Right cardiac atrium (tissue), 5 donors: ENCODE measurements at regions not wholly inside any gene's neighbourhood (a gene's known extent, or its start where the extent isn't known, plus 50 kb on each side); places are given as distances from the start of the nearest gene placed in this dataset.
"Not testable (repeated sequence)": the region's sequence is repeated elsewhere in the genome, so short reads cannot be mapped to it uniquely, and the experiment has no call there.

Experiments used
- ATAC-seq, 2 donors: fragments of 200-7000 bp; cut with Tn5 transposase; one replicate each; pipeline versions ENCODE4 v1.8.0 to v1.9.1; 2020; ENCODE audit warnings: moderate library complexity in 2 of 2, mild to moderate bottlenecking in 1 of 2
- DNase-seq, 3 donors: peaks; one replicate each; pipeline ENCODE4 v3.0.0-alpha.2; 2020
- H3K27ac ChIP-seq: one replicate; pipeline ENCODE4 v1.5.1; 2013; ENCODE audit warnings: mild to moderate bottlenecking, low read length, control low read depth, moderate library complexity
- H3K27me3 ChIP-seq: one replicate; pipeline ENCODE4 v1.6.1; 2013; ENCODE audit not compliant: control insufficient read depth, insufficient read depth
- H3K4me1 ChIP-seq: one replicate; pipeline ENCODE4 v1.6.1; 2013; ENCODE audit warnings: low read length; ENCODE audit not compliant: control insufficient read depth, insufficient read depth
- H3K4me3 ChIP-seq: one replicate; pipeline ENCODE4 v1.5.1; 2013; ENCODE audit warnings: low read length, control low read depth
- H3K9me3 ChIP-seq: one replicate; pipeline ENCODE4 v1.6.1; 2013; ENCODE audit warnings: low read length; ENCODE audit not compliant: control insufficient read depth
- WGBS: extraction: QIAGEN DNeasy Blood & Tissue Kit; methylation state at CpG from one replicate; pipeline ENCODE4 v1.1.7; 2013; 5-methylcytosine and 5-hydroxymethylcytosine counted together
- intact Hi-C, 4 donors: fragments of 100-400 bp; cut with DNase I; formaldehyde crosslinking; loops; one replicate each; pipeline versions ENCODE4 v1.11.0 to v1.14.0; 2022 to 2023
- donor health status: healthy with polysubstance abuse.
- donor health status: DM: no; HTN: yes; CAD: no.
- donor health status: DM: no; HTN: no; CAD: no.
- donor health status: DM: no; HTN: yes; CAD: no; lungs with severe emphysema.
- donor health status: DM: yes; HTN: yes; CAD: no.

- intact Hi-C loops, result loop anchor here in 3 of 4 donors (2.0 to 10.0 kb wide), 2 partner anchors 235 to 239 kb away; no protein-coding TSS in a partner anchor
- Histone ChIP-seq H3K27ac (no peak overlapping the region), H3K4me1 (no peaks in the 10 kb centered on the region), H3K9me3 (no peaks in the 10 kb centered on the region), H3K4me3 (peak overlapping the region; percentile 68), H3K27me3 (no peaks in the 10 kb centered on the region)
- DNase-seq, result peak; percentile 76 to 86 (median 84)
- peak; percentile 75 to 80 for ATAC-seq
- whole genome bisulfite sequencing, result under 1% methylated on average over 12 of the region's 12 CpGs
Observed at GRCh38 chr6:27753668-27754407, 158.4 kb downstream of the OR2B2 start.

DNA sequence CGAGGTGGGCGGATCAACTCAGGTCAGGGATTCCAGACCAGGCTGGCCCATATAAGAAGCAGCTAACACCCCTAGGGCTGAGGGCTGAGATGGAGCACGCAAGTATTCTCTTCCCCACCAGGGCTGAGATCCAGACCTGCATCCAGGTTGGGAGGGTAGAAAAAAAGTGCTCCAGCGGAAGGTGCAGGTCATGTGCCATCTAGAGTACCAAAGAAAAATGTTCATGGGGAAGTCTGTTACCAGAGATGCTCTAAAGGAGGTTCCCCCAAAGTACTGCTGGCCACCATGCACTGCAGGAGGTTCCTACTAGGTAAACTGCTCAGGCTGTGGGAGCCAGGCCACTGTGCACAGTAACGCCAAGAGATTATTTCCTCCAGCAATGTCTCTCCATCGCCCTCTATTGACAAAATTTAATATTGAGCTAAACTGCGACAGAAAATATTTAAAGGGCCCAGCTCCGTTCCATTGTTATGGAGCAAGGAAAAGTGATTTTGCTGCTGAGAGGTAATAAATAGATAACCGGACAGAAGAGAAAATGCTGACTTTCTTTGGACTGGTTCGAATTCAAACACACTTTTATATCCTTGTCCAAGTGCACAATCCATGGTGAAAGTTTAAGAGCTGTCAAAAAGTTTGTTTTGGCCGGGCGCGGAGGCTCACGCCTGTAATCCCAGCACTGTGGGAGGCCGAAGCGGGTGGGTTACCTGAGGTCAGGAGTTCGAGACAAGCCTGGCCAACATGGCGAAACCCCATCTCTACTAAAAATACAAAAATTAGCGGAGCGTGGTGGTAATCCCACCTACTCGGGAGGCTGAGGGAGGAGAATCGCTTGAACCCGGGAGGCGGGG lies 159.9 kb downstream of the OR2B2 start:
- ATAC-seq, result peak; percentile 88 to 92
- no peak overlapping the region for H3K27ac ChIP-seq
- intact Hi-C loops, result loop anchor here in 3 of 4 donors (2.0 to 10.0 kb wide), 2 partner anchors 233 to 237 kb away; no protein-coding TSS in a partner anchor
- peak overlapping the region; percentile 94 for H3K4me3 ChIP-seq
- H3K9me3 ChIP-seq, result no peaks in the 10 kb centered on the region
- peak; percentile 53 to 71 (median 65) for DNase-seq
- no peaks in the 10 kb centered on the region for H3K27me3 ChIP-seq
- no peaks in the 10 kb centered on the region for H3K4me1 ChIP-seq
- WGBS, result 11% methylated on average over 24 of the region's 24 CpGs

GRCh38 chr6:27748661-27749060 lies 163.5 kb downstream of the OR2B2 start:
- 81% methylated on average over 7 of the region's 7 CpGs for whole genome bisulfite sequencing
- no peak for DNase-seq
- H3K27ac ChIP-seq, result no peak overlapping the region
- no peak overlapping the region for H3K4me3 ChIP-seq
- no peaks in the 10 kb centered on the region for H3K4me1 ChIP-seq
- H3K27me3 ChIP-seq, result no peaks in the 10 kb centered on the region
- intact Hi-C loops, result loop anchor here in 1 of 4 donors (5.0 kb wide), 1 partner anchor 221 kb away; no protein-coding TSS in a partner anchor
- H3K9me3 ChIP-seq, result no peaks in the 10 kb centered on the region
- no peak for ATAC-seq

- Histone ChIP-seq H3K9me3 (no peaks in the 10 kb centered on the region), H3K27ac (no peak overlapping the region), H3K4me3 (no peak overlapping the region), H3K27me3 (no peaks in the 10 kb centered on the region), H3K4me1 (no peaks in the 10 kb centered on the region)
- ATAC-seq, result no peak
- DNase-seq, result no peak
- intact Hi-C loops, result loop anchor here in 1 of 4 donors (5.0 kb wide), 1 partner anchor 220 kb away; no protein-coding TSS in a partner anchor
- WGBS, result 73% methylated on average over 6 of the region's 6 CpGs
Observed at GRCh38 chr6:27747637-27748036, 164.6 kb downstream of the OR2B2 start.

- DNase-seq, H3K27ac ChIP-seq, H3K4me3 ChIP-seq, H3K9me3 ChIP-seq, H3K4me1 ChIP-seq, H3K27me3 ChIP-seq, ATAC-seq: not testable (repeated sequence)
- WGBS, result 54% methylated on average over 4 of the region's 4 CpGs
- intact Hi-C loops, result loop anchor here in 1 of 4 donors (5.0 kb wide), 1 partner anchor 220 kb away; no protein-coding TSS in a partner anchor
Observed at GRCh38 chr6:27746860-27747259, 165.3 kb downstream of the OR2B2 start.

- Histone ChIP-seq H3K27ac (no peak overlapping the region), H3K27me3 (no peaks in the 10 kb centered on the region), H3K9me3 (no peaks in the 10 kb centered on the region), H3K4me1 (no peaks in the 10 kb centered on the region), H3K4me3 (no peak overlapping the region)
- intact Hi-C loops, result no loop called here
- DNase-seq (no peak), ATAC-seq (no peak)
- 15% methylated on average over 7 of the region's 7 CpGs for WGBS
Observed at GRCh38 chr6:27743787-27744186, 168.4 kb downstream of the OR2B2 start.

- Histone ChIP-seq H3K4me1 (no peaks in the 10 kb centered on the region), H3K27ac (no peak overlapping the region), H3K4me3 (no peak overlapping the region), H3K9me3 (no peaks in the 10 kb centered on the region), H3K27me3 (no peaks in the 10 kb centered on the region)
- WGBS, result 36% methylated on average over 10 of the region's 10 CpGs
- DNase-seq (no peak), ATAC-seq (no peak)
- intact Hi-C loops, result no loop called here
Observed at GRCh38 chr6:27742833-27743573, 169.2 kb downstream of the OR2B2 start.

- WGBS, result 86% methylated on average over 8 of the region's 8 CpGs
- H3K4me3 ChIP-seq, ATAC-seq, intact Hi-C loops, H3K4me1 ChIP-seq, H3K27ac ChIP-seq, H3K27me3 ChIP-seq, DNase-seq, H3K9me3 ChIP-seq: not testable (repeated sequence)
Observed at GRCh38 chr6:27739902-27740301, 172.3 kb downstream of the OR2B2 start.

DNA sequence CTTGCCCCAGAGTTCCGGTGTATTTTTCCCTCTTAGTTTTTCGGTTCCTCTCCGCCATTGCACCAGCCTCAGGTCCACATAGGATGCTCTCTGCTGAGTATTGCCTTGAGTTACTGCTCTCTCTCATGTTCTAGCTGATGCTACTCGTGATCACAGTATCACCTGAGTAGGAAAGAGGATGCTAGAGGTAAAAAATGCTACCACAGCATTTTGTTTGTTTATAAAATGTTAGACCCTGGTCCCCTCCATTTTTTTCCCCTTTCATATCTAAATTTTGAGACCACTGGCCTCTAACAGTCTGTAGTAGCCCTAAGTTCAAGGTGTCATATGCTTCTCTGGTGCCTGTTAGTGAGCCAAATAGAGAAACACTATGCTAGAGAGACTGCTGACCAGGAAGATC lies 175.5 kb downstream of the OR2B2 start:
- no peaks in the 10 kb centered on the region for H3K9me3 ChIP-seq
- no peak overlapping the region for H3K4me3 ChIP-seq
- peaks cover 3% of the 10 kb centered on the region for H3K27me3 ChIP-seq
- ATAC-seq (no peak), DNase-seq (no peak)
- no peaks in the 10 kb centered on the region for H3K4me1 ChIP-seq
- intact Hi-C loops, result no loop called here
- 94% methylated on average over 4 of the region's 4 CpGs for WGBS
- no peak overlapping the region for H3K27ac ChIP-seq

GRCh38 chr6:27728442-27728841 lies 183.8 kb downstream of the OR2B2 start:
- H3K27me3 ChIP-seq, result no peaks in the 10 kb centered on the region
- no peaks in the 10 kb centered on the region for H3K9me3 ChIP-seq
- ATAC-seq (no peak), DNase-seq (no peak)
- H3K27ac ChIP-seq, result no peak overlapping the region
- intact Hi-C loops, result no loop called here
- H3K4me1 ChIP-seq, result no peaks in the 10 kb centered on the region
- no peak overlapping the region for H3K4me3 ChIP-seq
- WGBS, result 76% methylated on average over 16 of the region's 16 CpGs
